Upper lobe of right lung (tissue), 1 donor: ENCODE measurements at regions not wholly inside any gene's neighbourhood (a gene's known extent, or its start where the extent isn't known, plus 50 kb on each side); places are given as distances from the start of the nearest gene placed in this dataset.

Source experiments
- ATAC-seq: fragments of 200-7000 bp; cut with Tn5 transposase; one replicate; pipeline ENCODE4 v1.9.1; 2020; ENCODE audit warnings: mild to moderate bottlenecking, moderate library complexity
- DNase-seq: peaks from one replicate; pipeline ENCODE4 v3.0.0-alpha.2; 2020
- H3K27ac ChIP-seq: fragments of 200-600 bp; one replicate; pipeline ENCODE4 v1.8.0; 2022
- H3K27me3 ChIP-seq: fragments of 200-600 bp; one replicate; pipeline ENCODE4 v1.8.0; 2022; ENCODE audit warnings: mild to moderate bottlenecking
- H3K36me3 ChIP-seq: fragments of 200-600 bp; one replicate; pipeline ENCODE4 v1.8.0; 2022
- H3K4me1 ChIP-seq: fragments of 200-600 bp; one replicate; pipeline ENCODE4 v1.8.0; 2022
- H3K4me3 ChIP-seq: fragments of 200-600 bp; one replicate; pipeline ENCODE4 v1.8.0; 2022; ENCODE audit warnings: mild to moderate bottlenecking
- H3K9me3 ChIP-seq: fragments of 200-600 bp; one replicate; pipeline ENCODE4 v1.8.0; 2022
- intact Hi-C: fragments of 100-400 bp; cut with DNase I; formaldehyde crosslinking; loops from one replicate; pipeline ENCODE4 v1.11.0; 2022
- TF ChIP-seq, protein P1 (sequence below): fragments of 200-600 bp; IDR thresholded peaks from one replicate; pipeline ENCODE4 v1.8.0; 2022; ENCODE audit warnings: antibody characterized with exemption
- donor health status: DM: no; HTN: yes; CAD: no; lungs with severe emphysema.

DNA sequence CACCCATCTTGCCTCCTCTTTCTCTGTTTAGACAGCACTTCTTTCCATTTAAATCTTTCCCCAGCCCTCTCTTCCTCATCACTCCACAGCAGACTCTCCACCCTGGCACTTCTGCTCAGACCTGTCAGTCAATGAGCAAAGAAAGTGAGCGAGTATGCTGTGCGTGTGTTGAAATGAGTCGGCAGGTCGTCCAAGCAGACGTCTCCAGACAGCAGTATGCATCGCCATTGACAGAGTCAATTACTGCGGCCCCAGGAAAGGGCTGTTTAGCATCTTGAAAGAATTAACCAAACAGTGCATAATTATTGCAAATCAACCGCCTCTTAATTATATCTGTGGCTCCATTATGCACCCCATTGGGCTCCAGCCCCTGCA lies 54.8 kb upstream of the KCNG1 start:
- H3K4me3 ChIP-seq, result no peak overlapping the region
- TF ChIP-seq, protein P1, sequence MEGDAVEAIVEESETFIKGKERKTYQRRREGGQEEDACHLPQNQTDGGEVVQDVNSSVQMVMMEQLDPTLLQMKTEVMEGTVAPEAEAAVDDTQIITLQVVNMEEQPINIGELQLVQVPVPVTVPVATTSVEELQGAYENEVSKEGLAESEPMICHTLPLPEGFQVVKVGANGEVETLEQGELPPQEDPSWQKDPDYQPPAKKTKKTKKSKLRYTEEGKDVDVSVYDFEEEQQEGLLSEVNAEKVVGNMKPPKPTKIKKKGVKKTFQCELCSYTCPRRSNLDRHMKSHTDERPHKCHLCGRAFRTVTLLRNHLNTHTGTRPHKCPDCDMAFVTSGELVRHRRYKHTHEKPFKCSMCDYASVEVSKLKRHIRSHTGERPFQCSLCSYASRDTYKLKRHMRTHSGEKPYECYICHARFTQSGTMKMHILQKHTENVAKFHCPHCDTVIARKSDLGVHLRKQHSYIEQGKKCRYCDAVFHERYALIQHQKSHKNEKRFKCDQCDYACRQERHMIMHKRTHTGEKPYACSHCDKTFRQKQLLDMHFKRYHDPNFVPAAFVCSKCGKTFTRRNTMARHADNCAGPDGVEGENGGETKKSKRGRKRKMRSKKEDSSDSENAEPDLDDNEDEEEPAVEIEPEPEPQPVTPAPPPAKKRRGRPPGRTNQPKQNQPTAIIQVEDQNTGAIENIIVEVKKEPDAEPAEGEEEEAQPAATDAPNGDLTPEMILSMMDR, result no peak
- H3K9me3 ChIP-seq, result no peaks in the 10 kb centered on the region
- no peak for DNase-seq
- intact Hi-C loops, result no loop called here
- ATAC-seq, result no peak
- no peaks in the 10 kb centered on the region for H3K4me1 ChIP-seq
- no peak overlapping the region for H3K27ac ChIP-seq
- no peaks in the 10 kb centered on the region for H3K36me3 ChIP-seq
- peaks cover 28% of the 10 kb centered on the region for H3K27me3 ChIP-seq

DNA sequence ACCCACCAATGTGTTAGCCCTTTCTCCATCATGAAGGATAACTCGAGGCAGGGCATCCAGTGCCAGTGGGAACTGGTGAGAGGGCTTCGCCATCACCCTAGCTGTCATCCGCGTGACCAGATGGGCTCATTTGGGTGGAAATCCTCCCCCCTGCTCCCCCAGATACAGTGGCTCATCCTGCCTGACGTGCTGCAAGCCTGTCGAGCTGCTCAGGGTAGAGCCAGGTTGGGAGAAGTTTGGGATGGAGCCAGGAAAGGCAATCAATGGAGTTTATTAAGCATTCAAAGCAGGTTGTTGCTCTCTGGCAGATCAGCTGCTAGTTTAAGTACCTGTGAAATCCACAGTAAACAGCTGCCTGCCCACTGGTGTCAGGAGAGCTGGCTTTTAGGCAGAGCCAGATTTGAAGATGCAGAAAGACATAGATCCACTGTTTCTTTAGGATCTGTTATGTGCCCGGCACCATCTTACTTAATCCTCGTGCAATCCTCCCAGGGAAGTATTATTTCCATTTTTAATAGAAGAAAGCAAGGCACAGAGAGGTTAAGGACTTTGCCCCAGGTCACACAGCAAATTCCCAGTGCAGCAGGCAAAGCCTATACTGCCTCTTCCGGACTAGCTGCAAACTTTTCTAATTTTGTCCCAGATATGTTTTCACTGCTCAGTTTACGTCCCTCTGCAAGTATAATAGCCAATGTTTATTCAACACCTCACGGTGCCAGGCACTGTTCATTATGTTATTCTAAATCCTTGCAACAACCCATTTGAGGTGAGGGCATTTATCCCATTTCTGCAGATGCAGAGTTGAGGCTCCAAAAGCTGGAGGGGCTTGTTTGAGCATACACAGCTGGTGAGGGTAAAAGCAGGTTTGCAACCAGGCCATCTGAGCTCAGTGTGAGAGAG lies 54.1 kb upstream of the KCNG1 start:
- H3K36me3 ChIP-seq, result no peaks in the 10 kb centered on the region
- H3K27ac ChIP-seq, result no peak overlapping the region
- DNase-seq (no peak), ATAC-seq (no peak)
- no peaks in the 10 kb centered on the region for H3K9me3 ChIP-seq
- no peak overlapping the region for H3K4me3 ChIP-seq
- no peaks in the 10 kb centered on the region for H3K4me1 ChIP-seq
- H3K27me3 ChIP-seq, result peaks cover 34% of the 10 kb centered on the region
- intact Hi-C loops, result no loop called here
- TF ChIP-seq, protein P1, result no peak

GRCh38 chr20:51074062-51074461 lies 51.2 kb upstream of the KCNG1 start:
- no peaks in the 10 kb centered on the region for H3K9me3 ChIP-seq
- H3K27me3 ChIP-seq, result peaks cover 45% of the 10 kb centered on the region
- intact Hi-C loops, result no loop called here
- H3K4me1 ChIP-seq, result no peaks in the 10 kb centered on the region
- no peaks in the 10 kb centered on the region for H3K36me3 ChIP-seq
- DNase-seq (no peak), ATAC-seq (no peak)
- H3K4me3 ChIP-seq, result no peak overlapping the region
- TF ChIP-seq, protein P1, result no peak
- no peak overlapping the region for H3K27ac ChIP-seq
